GM12878 (cell line): ENCODE measurements at regions not wholly inside any gene's neighbourhood (a gene's known extent, or its start where the extent isn't known, plus 50 kb on each side); places are given as distances from the start of the nearest gene placed in this dataset.
A peak's percentile ranks its signal among the peaks of the same experiment; 100 is the strongest.

Source experiments
- ATAC-seq: fragments of 200-7000 bp; cut with Tn5 transposase; 3 replicates; pipeline ENCODE4 v1.9.1; 2020; ENCODE audit warnings: mild to moderate bottlenecking, moderate library complexity
- BruUV-seq: library from RNA; stranded (reverse); fragments of 400-500 nt; replicated peaks from 2 replicates; lab custom pipeline; 2021; lab: Mats Ljungman, UMichigan
- CTCF ChIA-PET: fragments of 300-600 bp; sonication (Branson Sonifier 250); formaldehyde crosslinking; extraction: SDS; loops from one replicate; lab custom pipeline; 2021; ENCODE audit warnings: inconsistent platforms; lab: Yijun Ruan, JAX
- POLR2A ChIA-PET: fragments of 350-600 bp; formaldehyde crosslinking; extraction: SDS; loops from one replicate; lab custom pipeline; 2021; ENCODE audit warnings: inconsistent platforms; lab: Charles Lee
- RAD21 ChIA-PET: fragments of 300-600 bp; sonication (Branson Sonifier 250); formaldehyde crosslinking; loops from one replicate; lab custom pipeline; 2023; ENCODE audit warnings: antibody characterized with exemption; ENCODE audit not compliant: unreplicated experiment; lab: Charles Lee
- SMC1A ChIA-PET: fragments of 300-600 bp; sonication (Branson Sonifier 250); formaldehyde crosslinking; loops from one replicate; lab custom pipeline; 2023; ENCODE audit not compliant: unreplicated experiment, uncharacterized antibody; lab: Charles Lee
- DNase-seq: peaks from one replicate; pipeline ENCODE4 v3.0.0-alpha.2; 2011; ENCODE audit warnings: low read depth, low spot score
- FAIRE-seq: peaks from 3 replicates; lab custom pipeline; 2011; peaks lifted over from hg19 to GRCh38; lab: Jason Lieb, UNC
- H2AFZ ChIP-seq: 2 replicates; pipeline ENCODE4 v1.6.0; 2011; ENCODE audit warnings: low read depth, low read length, control low read depth; ENCODE audit not compliant: control insufficient read depth
- H3K27ac ChIP-seq: 2 replicates; pipeline ENCODE4 v1.5.1; 2011; ENCODE audit warnings: control low read depth; ENCODE audit not compliant: control insufficient read depth, insufficient read depth
- H3K27me3 ChIP-seq, 2 experiments: replicated peaks in 1 of 2; 2 replicates each; pipeline versions ENCODE4 v1.6.0 to v1.6.1; 2011; ENCODE audit warnings: low read length in 1 of 2; ENCODE audit not compliant: control insufficient read depth in 2 of 2, insufficient read depth in 2 of 2
- H3K36me3 ChIP-seq, 2 experiments: 2 replicates each; pipeline ENCODE4 v1.5.1; 2011; ENCODE audit warnings: low read length in 1 of 2; ENCODE audit not compliant: control insufficient read depth in 2 of 2, insufficient read depth in 2 of 2
- H3K4me1 ChIP-seq: 2 replicates; pipeline ENCODE4 v1.6.1; 2011; ENCODE audit warnings: mild to moderate bottlenecking, low read length, moderate library complexity, mixed read lengths; ENCODE audit not compliant: control insufficient read depth, insufficient read depth
- H3K4me2 ChIP-seq: 2 replicates; pipeline ENCODE4 v1.6.0; 2011; ENCODE audit warnings: control low read depth; ENCODE audit not compliant: control insufficient read depth, insufficient read depth
- H3K4me3 ChIP-seq: fragments of 200-600 bp; sonication (generic); 2 replicates; pipeline ENCODE4 v1.5.1; 2016
- H3K79me2 ChIP-seq: 2 replicates; pipeline ENCODE4 v1.6.0; 2011; ENCODE audit warnings: low read length; ENCODE audit not compliant: control insufficient read depth, insufficient read depth
- H3K9ac ChIP-seq: 2 replicates; pipeline ENCODE4 v1.8.0; 2011; ENCODE audit warnings: low read length, control low read depth, mixed read lengths; ENCODE audit not compliant: control insufficient read depth, insufficient read depth
- H3K9me3 ChIP-seq: replicated peaks from 3 replicates; pipeline ENCODE4 v1.5.1; 2011; ENCODE audit warnings: mild to moderate bottlenecking, low read length; ENCODE audit not compliant: control insufficient read depth, insufficient read depth
- H4K20me1 ChIP-seq: 2 replicates; pipeline ENCODE4 v1.6.0; 2011; ENCODE audit not compliant: control insufficient read depth, insufficient read depth
- CBX3 ChIP-seq: fragments of 200-600 bp; sonication (generic); IDR thresholded peaks from 2 replicates; pipeline ENCODE4 v1.6.1; 2016; ENCODE audit warnings: low read depth, borderline replicate concordance
- EGR1 ChIP-seq, 2 experiments: IDR thresholded peaks; 1 replicate in 1 of 2; 2 replicates in 1 of 2; pipeline ENCODE4 v1.6.1; 2011 to 2012; ENCODE audit warnings: low read depth in 2 of 2, low read length in 2 of 2, borderline replicate concordance in 1 of 2, mild to moderate bottlenecking in 1 of 2, moderate library complexity in 1 of 2
- FOXK2 ChIP-seq: fragments of 450-650 bp; IDR thresholded peaks from 2 replicates; pipeline ENCODE4 v1.6.1; 2017; ENCODE audit warnings: mild to moderate bottlenecking, moderate library complexity
- HDAC6 ChIP-seq: fragments of 200-600 bp; sonication (generic); IDR thresholded peaks from one replicate; pipeline ENCODE4 v1.8.0; 2017; ENCODE audit warnings: antibody characterized with exemption; ENCODE audit not compliant: unreplicated experiment
- NBN ChIP-seq: fragments of 450-650 bp; IDR thresholded peaks from 2 replicates; pipeline ENCODE4 v1.6.1; 2016
- SRF ChIP-seq, 2 experiments: IDR thresholded peaks; 2 replicates each; pipeline ENCODE4 v1.6.1; 2011; ENCODE audit warnings: low read depth in 2 of 2, low read length in 2 of 2, mild to moderate bottlenecking in 1 of 2, moderate library complexity in 1 of 2
- ZNF274 ChIP-seq: IDR thresholded peaks from one replicate; pipeline ENCODE4 v1.8.0; 2011; ENCODE audit not compliant: insufficient read length, insufficient read depth
- ZNF622 ChIP-seq: fragments of 450-650 bp; IDR thresholded peaks from 2 replicates; pipeline ENCODE4 v1.6.1; 2017; ENCODE audit warnings: mild to moderate bottlenecking, inconsistent platforms
- WGBS: methylation state at CpG from one replicate; pipeline ENCODE4 v1.1.6; 2016; ENCODE audit warnings: low lambda C conversion rate; ENCODE audit not compliant: insufficient replicate concordance, insufficient coverage; ENCODE audit errors: missing lambda C conversion rate; 5-methylcytosine and 5-hydroxymethylcytosine counted together
- in situ Hi-C: fragments of 300-500 bp; cut with MboI; formaldehyde crosslinking; loops from 9 replicates; pipeline ENCODE4 v1.14.3; 2018; ENCODE audit warnings: mixed read lengths
- intact Hi-C: fragments of 100-400 bp; cut with micrococcal nuclease; formaldehyde crosslinking; loops from one replicate; pipeline ENCODE4 v1.14.2; 2022; ENCODE audit not compliant: unreplicated experiment
- TF ChIP-seq, protein P1 (sequence below): fragments of 450-650 bp; IDR thresholded peaks from 2 replicates; pipeline ENCODE4 v1.6.1; 2018; ENCODE audit warnings: mild to moderate bottlenecking, low read depth, moderate library complexity; ENCODE audit not compliant: partially characterized antibody
- TF ChIP-seq, protein P2 (sequence below): fragments of 450-650 bp; IDR thresholded peaks from 2 replicates; pipeline ENCODE4 v1.6.1; 2017; ENCODE audit warnings: mild to moderate bottlenecking, low read depth, inconsistent platforms; ENCODE audit not compliant: poor library complexity, severe bottlenecking
- TF ChIP-seq, protein P3 (sequence below): fragments of 450-650 bp; conservative IDR thresholded peaks from 2 replicates; pipeline ENCODE4 v1.6.1; 2017; ENCODE audit warnings: mild to moderate bottlenecking, moderate library complexity
- TF ChIP-seq, protein P4 (sequence below): IDR thresholded peaks from 2 replicates; pipeline ENCODE4 v1.6.1; 2012; ENCODE audit warnings: improper control_type of control experiment, low read depth, low read length; ENCODE audit not compliant: insufficient replicate concordance

DNA sequence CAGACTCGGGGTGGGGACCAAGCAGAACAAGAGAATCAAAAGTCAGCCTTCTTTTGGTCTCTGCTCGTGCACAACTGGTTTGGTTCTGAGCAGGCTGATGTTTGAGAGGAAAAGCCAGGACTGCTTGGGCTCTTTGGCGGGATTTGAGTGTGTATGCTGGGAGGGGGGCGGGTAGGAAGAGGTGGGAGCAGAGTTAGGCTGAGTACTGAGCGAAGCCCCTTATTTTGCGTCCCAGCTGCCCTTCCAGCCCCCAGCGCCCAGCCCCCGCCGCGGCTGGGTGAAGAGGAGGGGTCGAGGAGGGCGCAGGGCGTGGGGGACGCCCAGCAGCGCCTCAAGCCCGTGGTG, 153.5 kb upstream of the GOLIM4 start:
- WGBS = 4% methylated on average over 4 of the region's 16 CpGs
- Histone ChIP-seq H3K9ac (peak overlapping the region; percentile 45; the same call in 1 of the 2 replicates), H3K27me3 (no peaks in the 10 kb centered on the region), H3K27ac (peak overlapping the region; percentile 48; the same call in 1 of the 2 replicates), H3K79me2 (no peaks in the 10 kb centered on the region), H3K4me2 (peak overlapping the region; percentile 94), H3K9me3 (no peaks in the 10 kb centered on the region; the same call in 2 of the 3 replicates), H2AFZ (peak overlapping the region; percentile 87), H4K20me1 (no peaks in the 10 kb centered on the region), H3K4me1 (peaks cover 12% of the 10 kb centered on the region; the same call in 1 of the 2 replicates), H3K36me3 (no peaks in the 10 kb centered on the region), H3K4me3 (peak overlapping the region; percentile 78)
- ATAC-seq (no peak), DNase-seq (no peak), FAIRE-seq (no peak)
- no TSS peak for BruUV-seq
- ChIA-PET POLR2A (no interaction called here), RAD21 (interaction anchor here (0.6 kb wide), 1 partner anchor 169 kb away, joined by 3 read pairs; no protein-coding TSS in a partner anchor), CTCF (interaction anchor here (0.6 kb wide), 1 partner anchor 464 kb away, joined by 3 read pairs; no protein-coding TSS in a partner anchor), SMC1A (interaction anchor here (0.8 kb wide), 1 partner anchor 10 kb away, joined by 3 read pairs; no protein-coding TSS in a partner anchor)
- in situ Hi-C loops (no loop called here), intact Hi-C loops (no loop called here)
- no peak for TF ChIP-seq ZNF622
- TF ChIP-seq, protein P1, sequence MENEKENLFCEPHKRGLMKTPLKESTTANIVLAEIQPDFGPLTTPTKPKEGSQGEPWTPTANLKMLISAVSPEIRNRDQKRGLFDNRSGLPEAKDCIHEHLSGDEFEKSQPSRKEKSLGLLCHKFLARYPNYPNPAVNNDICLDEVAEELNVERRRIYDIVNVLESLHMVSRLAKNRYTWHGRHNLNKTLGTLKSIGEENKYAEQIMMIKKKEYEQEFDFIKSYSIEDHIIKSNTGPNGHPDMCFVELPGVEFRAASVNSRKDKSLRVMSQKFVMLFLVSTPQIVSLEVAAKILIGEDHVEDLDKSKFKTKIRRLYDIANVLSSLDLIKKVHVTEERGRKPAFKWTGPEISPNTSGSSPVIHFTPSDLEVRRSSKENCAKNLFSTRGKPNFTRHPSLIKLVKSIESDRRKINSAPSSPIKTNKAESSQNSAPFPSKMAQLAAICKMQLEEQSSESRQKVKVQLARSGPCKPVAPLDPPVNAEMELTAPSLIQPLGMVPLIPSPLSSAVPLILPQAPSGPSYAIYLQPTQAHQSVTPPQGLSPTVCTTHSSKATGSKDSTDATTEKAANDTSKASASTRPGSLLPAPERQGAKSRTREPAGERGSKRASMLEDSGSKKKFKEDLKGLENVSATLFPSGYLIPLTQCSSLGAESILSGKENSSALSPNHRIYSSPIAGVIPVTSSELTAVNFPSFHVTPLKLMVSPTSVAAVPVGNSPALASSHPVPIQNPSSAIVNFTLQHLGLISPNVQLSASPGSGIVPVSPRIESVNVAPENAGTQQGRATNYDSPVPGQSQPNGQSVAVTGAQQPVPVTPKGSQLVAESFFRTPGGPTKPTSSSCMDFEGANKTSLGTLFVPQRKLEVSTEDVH = no peak
- no peak for TF ChIP-seq CBX3
- no peak for TF ChIP-seq ZNF274
- TF ChIP-seq, protein P2, sequence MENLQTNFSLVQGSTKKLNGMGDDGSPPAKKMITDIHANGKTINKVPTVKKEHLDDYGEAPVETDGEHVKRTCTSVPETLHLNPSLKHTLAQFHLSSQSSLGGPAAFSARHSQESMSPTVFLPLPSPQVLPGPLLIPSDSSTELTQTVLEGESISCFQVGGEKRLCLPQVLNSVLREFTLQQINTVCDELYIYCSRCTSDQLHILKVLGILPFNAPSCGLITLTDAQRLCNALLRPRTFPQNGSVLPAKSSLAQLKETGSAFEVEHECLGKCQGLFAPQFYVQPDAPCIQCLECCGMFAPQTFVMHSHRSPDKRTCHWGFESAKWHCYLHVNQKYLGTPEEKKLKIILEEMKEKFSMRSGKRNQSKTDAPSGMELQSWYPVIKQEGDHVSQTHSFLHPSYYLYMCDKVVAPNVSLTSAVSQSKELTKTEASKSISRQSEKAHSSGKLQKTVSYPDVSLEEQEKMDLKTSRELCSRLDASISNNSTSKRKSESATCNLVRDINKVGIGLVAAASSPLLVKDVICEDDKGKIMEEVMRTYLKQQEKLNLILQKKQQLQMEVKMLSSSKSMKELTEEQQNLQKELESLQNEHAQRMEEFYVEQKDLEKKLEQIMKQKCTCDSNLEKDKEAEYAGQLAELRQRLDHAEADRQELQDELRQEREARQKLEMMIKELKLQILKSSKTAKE = no peak
- TF ChIP-seq HDAC6 = no peak
- no peak for TF ChIP-seq SRF (IDR thresholded peaks at IDR 0.05; ENCODE audit: low read depth in 2 of 2, low read length in 2 of 2)
- TF ChIP-seq, protein P3, sequence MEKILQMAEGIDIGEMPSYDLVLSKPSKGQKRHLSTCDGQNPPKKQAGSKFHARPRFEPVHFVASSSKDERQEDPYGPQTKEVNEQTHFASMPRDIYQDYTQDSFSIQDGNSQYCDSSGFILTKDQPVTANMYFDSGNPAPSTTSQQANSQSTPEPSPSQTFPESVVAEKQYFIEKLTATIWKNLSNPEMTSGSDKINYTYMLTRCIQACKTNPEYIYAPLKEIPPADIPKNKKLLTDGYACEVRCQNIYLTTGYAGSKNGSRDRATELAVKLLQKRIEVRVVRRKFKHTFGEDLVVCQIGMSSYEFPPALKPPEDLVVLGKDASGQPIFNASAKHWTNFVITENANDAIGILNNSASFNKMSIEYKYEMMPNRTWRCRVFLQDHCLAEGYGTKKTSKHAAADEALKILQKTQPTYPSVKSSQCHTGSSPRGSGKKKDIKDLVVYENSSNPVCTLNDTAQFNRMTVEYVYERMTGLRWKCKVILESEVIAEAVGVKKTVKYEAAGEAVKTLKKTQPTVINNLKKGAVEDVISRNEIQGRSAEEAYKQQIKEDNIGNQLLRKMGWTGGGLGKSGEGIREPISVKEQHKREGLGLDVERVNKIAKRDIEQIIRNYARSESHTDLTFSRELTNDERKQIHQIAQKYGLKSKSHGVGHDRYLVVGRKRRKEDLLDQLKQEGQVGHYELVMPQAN = no peak
- TF ChIP-seq NBN = no peak
- no peak for TF ChIP-seq EGR1 (IDR thresholded peaks at IDR 0.05; ENCODE audit: borderline replicate concordance in 1 of 2, low read depth in 2 of 2, low read length in 2 of 2)
- TF ChIP-seq, protein P4, sequence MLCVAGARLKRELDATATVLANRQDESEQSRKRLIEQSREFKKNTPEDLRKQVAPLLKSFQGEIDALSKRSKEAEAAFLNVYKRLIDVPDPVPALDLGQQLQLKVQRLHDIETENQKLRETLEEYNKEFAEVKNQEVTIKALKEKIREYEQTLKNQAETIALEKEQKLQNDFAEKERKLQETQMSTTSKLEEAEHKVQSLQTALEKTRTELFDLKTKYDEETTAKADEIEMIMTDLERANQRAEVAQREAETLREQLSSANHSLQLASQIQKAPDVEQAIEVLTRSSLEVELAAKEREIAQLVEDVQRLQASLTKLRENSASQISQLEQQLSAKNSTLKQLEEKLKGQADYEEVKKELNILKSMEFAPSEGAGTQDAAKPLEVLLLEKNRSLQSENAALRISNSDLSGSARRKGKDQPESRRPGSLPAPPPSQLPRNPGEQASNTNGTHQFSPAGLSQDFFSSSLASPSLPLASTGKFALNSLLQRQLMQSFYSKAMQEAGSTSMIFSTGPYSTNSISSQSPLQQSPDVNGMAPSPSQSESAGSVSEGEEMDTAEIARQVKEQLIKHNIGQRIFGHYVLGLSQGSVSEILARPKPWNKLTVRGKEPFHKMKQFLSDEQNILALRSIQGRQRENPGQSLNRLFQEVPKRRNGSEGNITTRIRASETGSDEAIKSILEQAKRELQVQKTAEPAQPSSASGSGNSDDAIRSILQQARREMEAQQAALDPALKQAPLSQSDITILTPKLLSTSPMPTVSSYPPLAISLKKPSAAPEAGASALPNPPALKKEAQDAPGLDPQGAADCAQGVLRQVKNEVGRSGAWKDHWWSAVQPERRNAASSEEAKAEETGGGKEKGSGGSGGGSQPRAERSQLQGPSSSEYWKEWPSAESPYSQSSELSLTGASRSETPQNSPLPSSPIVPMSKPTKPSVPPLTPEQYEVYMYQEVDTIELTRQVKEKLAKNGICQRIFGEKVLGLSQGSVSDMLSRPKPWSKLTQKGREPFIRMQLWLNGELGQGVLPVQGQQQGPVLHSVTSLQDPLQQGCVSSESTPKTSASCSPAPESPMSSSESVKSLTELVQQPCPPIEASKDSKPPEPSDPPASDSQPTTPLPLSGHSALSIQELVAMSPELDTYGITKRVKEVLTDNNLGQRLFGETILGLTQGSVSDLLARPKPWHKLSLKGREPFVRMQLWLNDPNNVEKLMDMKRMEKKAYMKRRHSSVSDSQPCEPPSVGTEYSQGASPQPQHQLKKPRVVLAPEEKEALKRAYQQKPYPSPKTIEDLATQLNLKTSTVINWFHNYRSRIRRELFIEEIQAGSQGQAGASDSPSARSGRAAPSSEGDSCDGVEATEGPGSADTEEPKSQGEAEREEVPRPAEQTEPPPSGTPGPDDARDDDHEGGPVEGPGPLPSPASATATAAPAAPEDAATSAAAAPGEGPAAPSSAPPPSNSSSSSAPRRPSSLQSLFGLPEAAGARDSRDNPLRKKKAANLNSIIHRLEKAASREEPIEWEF = no peak
- no peak for TF ChIP-seq FOXK2
